Pancreas (tissue), 10 donors: ENCODE measurements at regions not wholly inside any gene's neighbourhood (a gene's known extent, or its start where the extent isn't known, plus 50 kb on each side); places are given as distances from the start of the nearest gene placed in this dataset.

Source experiments
- ATAC-seq, 4 donors: fragments of 200-7000 bp; cut with Tn5 transposase; one replicate each; pipeline versions ENCODE4 v1.8.0 to v1.9.1; 2020; ENCODE audit warnings: mild to moderate bottlenecking in 4 of 4, moderate library complexity in 4 of 4
- DNase-seq, 6 donors: peaks; one replicate each; pipeline ENCODE4 v3.0.0-alpha.2; 2020
- FAIRE-seq: peaks from 2 replicates; lab custom pipeline; 2012; peaks lifted over from hg19 to GRCh38; lab: Jason Lieb, UNC
- H3K27ac ChIP-seq, 4 donors: fragments of 200-600 bp; sonication (generic); 1 replicate in 3 of 4; 2 replicates in 1 of 4; pipeline versions ENCODE4 v1.5.0 to v1.8.0; 2020
- H3K27me3 ChIP-seq, 4 donors: fragments of 200-600 bp; one replicate each; pipeline ENCODE4 v1.8.0; 2021
- H3K36me3 ChIP-seq, 3 donors: fragments of 200-600 bp; sonication (generic) in 1 of 3; one replicate each; pipeline versions ENCODE4 v1.5.0 to v1.8.0; 2020 to 2021
- H3K4me1 ChIP-seq, 3 donors: fragments of 200-600 bp; one replicate each; pipeline ENCODE4 v1.8.0; 2021
- H3K4me3 ChIP-seq, 4 donors: fragments of 200-600 bp; sonication (generic) in 2 of 4; one replicate each; pipeline versions ENCODE4 v1.5.0 to v1.8.0; 2020 to 2021
- H3K9me3 ChIP-seq, 4 donors: fragments of 200-600 bp; one replicate each; pipeline ENCODE4 v1.8.0; 2021
- CTCF ChIP-seq, 4 donors: fragments of 200-600 bp; sonication (generic) in 3 of 4; IDR thresholded peaks; one replicate each; pipeline versions ENCODE4 v1.5.0 to v1.8.0; 2021; ENCODE audit warnings: antibody characterized with exemption in 4 of 4
- WGBS, 2 donors: extraction: QIAGEN DNeasy Blood & Tissue Kit; methylation state at CpG; one replicate each; pipeline ENCODE4 v1.1.7; 2013; 5-methylcytosine and 5-hydroxymethylcytosine counted together
- intact Hi-C, 3 donors: fragments of 100-400 bp; cut with DNase I; formaldehyde crosslinking; loops; one replicate each; pipeline versions ENCODE4 v1.11.1 to v1.14.2; 2022
- donor health status: healthy with polysubstance abuse.
- donor health status: DM: no; HTN: no; CAD: no; lungs with moderate emphysema.
- donor health status: DM: no; HTN: no; CAD: no.
- donor health status: control.
- donor health status: control.
- donor health status: Bipolar disorder and iron deficiency.
- donor health status: DM: yes; HTN: yes; CAD: no.
- donor health status: DM: no; HTN: no; CAD: no.
- donor health status: DM: no; HTN: no; CAD: no.
- donor health status: DM: yes; HTN: yes; CAD: no.

DNA sequence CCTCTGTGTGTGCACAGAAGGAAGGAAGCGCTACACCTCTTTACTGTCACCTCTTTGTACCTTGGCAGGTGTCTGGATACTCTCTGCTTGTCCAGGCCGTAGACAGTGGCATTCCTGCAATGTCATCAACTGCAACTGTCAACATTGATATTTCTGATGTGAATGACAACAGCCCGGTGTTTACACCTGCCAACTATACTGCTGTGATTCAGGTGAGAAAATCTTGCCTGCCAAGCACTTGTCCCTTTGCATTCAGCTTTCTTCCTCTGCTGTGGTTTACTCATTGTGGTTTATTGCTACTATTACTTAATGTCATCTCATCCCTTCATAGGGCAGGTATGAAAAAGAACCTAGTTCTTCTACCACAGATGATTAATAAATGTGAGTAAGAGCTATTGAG lies 131.9 kb upstream of the MTNR1B start:
- Histone ChIP-seq H3K9me3 (no peaks in the 10 kb centered on the region), H3K36me3 (no peaks in the 10 kb centered on the region), H3K27ac (no peak overlapping the region), H3K4me3 (no peak overlapping the region), H3K4me1 (no peaks in the 10 kb centered on the region), H3K27me3 (no peaks in the 10 kb centered on the region)
- FAIRE-seq (no peak), DNase-seq (no peak), ATAC-seq (no peak)
- no peak for TF ChIP-seq CTCF (IDR thresholded peaks at IDR 0.05)
- intact Hi-C loops = no loop called here
- 48 to 50% methylated on average over 3 of the region's 3 CpGs for WGBS, 2 donors

GRCh38 chr11:92838759-92839310 lies 130.6 kb upstream of the MTNR1B start:
- DNase-seq = no peak
- no peak overlapping the region for H3K27ac ChIP-seq
- no peaks in the 10 kb centered on the region for H3K27me3 ChIP-seq
- intact Hi-C loops = no loop called here
- WGBS, 2 donors = 62 to 75% methylated on average over 5 of the region's 5 CpGs
- no peak for TF ChIP-seq CTCF (IDR thresholded peaks at IDR 0.05)
- H3K4me3 ChIP-seq = no peak overlapping the region
- H3K36me3 ChIP-seq = no peaks in the 10 kb centered on the region
- H3K9me3 ChIP-seq = no peaks in the 10 kb centered on the region
- no peak for FAIRE-seq
- ATAC-seq = no peak
- H3K4me1 ChIP-seq = no peaks in the 10 kb centered on the region

DNA sequence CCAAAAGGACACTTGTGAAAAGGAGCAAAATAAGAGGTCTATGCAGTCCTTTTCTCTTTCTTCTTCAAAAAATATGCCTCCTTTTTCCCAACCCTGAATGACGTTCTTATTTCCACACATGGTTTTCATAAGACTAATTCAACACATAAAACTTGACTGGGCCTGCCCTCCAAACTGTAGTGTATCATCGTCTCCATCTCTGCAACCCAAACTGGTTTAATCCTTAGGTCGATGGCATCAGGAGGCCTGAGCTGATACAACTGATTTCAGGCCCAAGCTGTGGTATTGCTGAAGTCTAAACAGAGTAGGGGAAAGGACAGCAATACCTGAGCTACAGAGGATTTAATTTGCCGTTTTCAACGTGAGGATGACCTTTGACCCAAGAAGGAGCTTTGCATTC lies 130.0 kb upstream of the MTNR1B start:
- H3K4me3 ChIP-seq = no peak overlapping the region
- no peaks in the 10 kb centered on the region for H3K4me1 ChIP-seq
- intact Hi-C loops = no loop called here
- DNase-seq (no peak), ATAC-seq (no peak), FAIRE-seq (no peak)
- no peaks in the 10 kb centered on the region for H3K9me3 ChIP-seq
- no peaks in the 10 kb centered on the region for H3K36me3 ChIP-seq
- TF ChIP-seq CTCF (IDR thresholded peaks at IDR 0.05) = no peak
- no peak overlapping the region for H3K27ac ChIP-seq
- 65 to 67% methylated on average over 5 of the region's 5 CpGs for WGBS, 2 donors
- H3K27me3 ChIP-seq = no peaks in the 10 kb centered on the region

DNA sequence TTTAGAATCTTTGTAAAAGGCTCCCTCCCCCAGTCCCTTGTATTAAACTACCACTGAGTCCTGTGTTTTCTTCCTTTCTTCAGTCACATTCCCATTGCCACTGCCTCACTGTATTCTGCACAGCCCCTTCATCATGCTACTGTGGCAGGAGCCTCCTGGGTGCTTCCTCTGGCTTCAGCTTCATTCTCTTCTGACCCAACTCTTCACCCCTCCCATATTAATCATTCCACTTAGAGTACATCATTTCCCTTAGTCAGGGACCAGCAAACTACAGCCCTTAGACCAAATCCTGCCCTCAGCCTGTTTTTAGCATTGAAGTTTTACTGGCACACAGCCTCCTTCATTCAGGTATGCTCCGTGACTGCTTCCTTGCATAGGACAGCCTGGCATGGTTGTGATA lies 127.7 kb upstream of the MTNR1B start:
- FAIRE-seq = no peak
- ATAC-seq = no peak
- no peak overlapping the region for H3K27ac ChIP-seq
- H3K4me3 ChIP-seq = no peak overlapping the region
- no peaks in the 10 kb centered on the region for H3K36me3 ChIP-seq
- TF ChIP-seq CTCF (IDR thresholded peaks at IDR 0.05) = no peak
- no peaks in the 10 kb centered on the region for H3K4me1 ChIP-seq
- 90 to 97% methylated on average over 1 of the region's 1 CpG for WGBS, 2 donors
- DNase-seq = no peak
- no peaks in the 10 kb centered on the region for H3K9me3 ChIP-seq
- intact Hi-C loops = no loop called here
- no peaks in the 10 kb centered on the region for H3K27me3 ChIP-seq

GRCh38 chr11:92843455-92843854 lies 126.0 kb upstream of the MTNR1B start:
- DNase-seq (no peak), FAIRE-seq (no peak)
- H3K4me3 ChIP-seq = no peak overlapping the region

More at GRCh38 chr11:92843455-92843854, 126.0 kb upstream of the MTNR1B start:
- WGBS, 2 donors = 50 to 71% methylated on average over 4 of the region's 4 CpGs
- no peaks in the 10 kb centered on the region for H3K9me3 ChIP-seq
- H3K27ac ChIP-seq = no peak overlapping the region
- no peak for TF ChIP-seq CTCF (IDR thresholded peaks at IDR 0.05)
- no peaks in the 10 kb centered on the region for H3K4me1 ChIP-seq
- no peaks in the 10 kb centered on the region for H3K27me3 ChIP-seq
- H3K36me3 ChIP-seq = no peaks in the 10 kb centered on the region
- no peak for ATAC-seq
- intact Hi-C loops = no loop called here
